ENCODE measurements at regions not wholly inside any gene's neighbourhood (a gene's known extent, or its start where the extent isn't known, plus 50 kb on each side); places are given as distances from the start of the nearest gene placed in this dataset.

- TF ChIP-seq CTCF (IDR thresholded peaks at IDR 0.05; ENCODE audit: low read depth, low read length): no peak
- Histone ChIP-seq H3K27ac (ENCODE audit: low read depth, low read length) (no peak overlapping the region), H3K9me3 (ENCODE audit: control insufficient read depth, insufficient read depth, low read length) (no peaks in the 10 kb centered on the region), H3K4me3 (ENCODE audit: low read depth, low read length) (no peak overlapping the region), H3K27me3 (ENCODE audit: control insufficient read depth, insufficient read depth, low read length) (no peaks in the 10 kb centered on the region)
- ChIA-PET CTCF (no interaction called here), POLR2A (no interaction called here)
- no peak for DNase-seq (ENCODE audit: low read depth, low spot score)
These were observed 96.8 kb upstream of the TPM1 start for GRCh38 chr15:62945760-62946159.

GRCh38 chr15:62946940-62947339, 95.6 kb upstream of the TPM1 start:
- TF ChIP-seq CTCF (IDR thresholded peaks at IDR 0.05; ENCODE audit: low read depth, low read length): no peak
- H3K4me3 ChIP-seq (ENCODE audit: low read depth, low read length): no peak overlapping the region
- H3K9me3 ChIP-seq (ENCODE audit: control insufficient read depth, insufficient read depth, low read length): no peaks in the 10 kb centered on the region
- no peak overlapping the region for H3K27ac ChIP-seq (ENCODE audit: low read depth, low read length)
- no peaks in the 10 kb centered on the region for H3K27me3 ChIP-seq (ENCODE audit: control insufficient read depth, insufficient read depth, low read length)
- ChIA-PET CTCF (interaction anchor here (0.6 kb wide), 1 partner anchor 554 kb away, joined by 4 read pairs; no protein-coding TSS in a partner anchor), POLR2A (no interaction called here)
- no peak for DNase-seq (ENCODE audit: low read depth, low spot score)

- H3K9me3 ChIP-seq (ENCODE audit: control insufficient read depth, insufficient read depth, low read length): peaks cover 3% of the 10 kb centered on the region; the same call in 1 of the 2 replicates
- H3K4me3 ChIP-seq (ENCODE audit: low read depth, low read length): no peak overlapping the region
- no peak for DNase-seq (ENCODE audit: low read depth, low spot score)
- ChIA-PET POLR2A (no interaction called here), CTCF (interaction anchor here (0.6 kb wide), 1 partner anchor 139 kb away, joined by 3 read pairs; no protein-coding TSS in a partner anchor)
- no peak overlapping the region for H3K27ac ChIP-seq (ENCODE audit: low read depth, low read length)
- no peak for TF ChIP-seq CTCF (IDR thresholded peaks at IDR 0.05; ENCODE audit: low read depth, low read length)
- no peaks in the 10 kb centered on the region for H3K27me3 ChIP-seq (ENCODE audit: control insufficient read depth, insufficient read depth, low read length)
These were observed 92.0 kb upstream of the TPM1 start for GRCh38 chr15:62950462-62950931.

GRCh38 chr15:62951481-62951880, 91.1 kb upstream of the TPM1 start:
- CTCF ChIA-PET: no interaction called here
- Histone ChIP-seq H3K27ac (ENCODE audit: low read depth, low read length) (no peak overlapping the region), H3K4me3 (ENCODE audit: low read depth, low read length) (no peak overlapping the region), H3K27me3 (ENCODE audit: control insufficient read depth, insufficient read depth, low read length) (no peaks in the 10 kb centered on the region), H3K9me3 (ENCODE audit: control insufficient read depth, insufficient read depth, low read length) (peaks cover 3% of the 10 kb centered on the region; the same call in 1 of the 2 replicates)
- POLR2A ChIA-PET: no interaction called here
- no peak for DNase-seq (ENCODE audit: low read depth, low spot score)
- TF ChIP-seq CTCF (IDR thresholded peaks at IDR 0.05; ENCODE audit: low read depth, low read length): no peak

- no peak for TF ChIP-seq CTCF (IDR thresholded peaks at IDR 0.05; ENCODE audit: low read depth, low read length)
- CTCF ChIA-PET: no interaction called here
These were observed 89.5 kb upstream of the TPM1 start for GRCh38 chr15:62953021-62953420.

More at GRCh38 chr15:62953021-62953420, 89.5 kb upstream of the TPM1 start:
- no peaks in the 10 kb centered on the region for H3K27me3 ChIP-seq (ENCODE audit: control insufficient read depth, insufficient read depth, low read length)
- peaks cover 3% of the 10 kb centered on the region; the same call in 1 of the 2 replicates for H3K9me3 ChIP-seq (ENCODE audit: control insufficient read depth, insufficient read depth, low read length)
- POLR2A ChIA-PET: no interaction called here
- no peak overlapping the region for H3K27ac ChIP-seq (ENCODE audit: low read depth, low read length)
- H3K4me3 ChIP-seq (ENCODE audit: low read depth, low read length): no peak overlapping the region
- DNase-seq (ENCODE audit: low read depth, low spot score): no peak

Data from AG04450 (cell line).